Gastroesophageal sphincter (tissue), 4 donors: ENCODE measurements at regions not wholly inside any gene's neighbourhood (a gene's known extent, or its start where the extent isn't known, plus 50 kb on each side); places are given as distances from the start of the nearest gene placed in this dataset.

Experiments used
- ATAC-seq: fragments of 150-250 bp; one replicate; pipeline ENCODE4 v1.9.1; 2016; ENCODE audit warnings: mild to moderate bottlenecking, moderate library complexity
- H3K27ac ChIP-seq, 4 donors: fragments of 200-600 bp; sonication (generic) in 3 of 4; 1 replicate in 3 of 4; 2 replicates in 1 of 4; pipeline ENCODE4 v1.5.1; 2016 to 2019
- H3K27me3 ChIP-seq: fragments of 200-600 bp; sonication (generic); one replicate; pipeline ENCODE4 v1.5.1; 2019
- H3K36me3 ChIP-seq, 2 donors: fragments of 200-600 bp; sonication (generic); one replicate each; pipeline ENCODE4 v1.5.1; 2019; ENCODE audit warnings: control low read depth in 1 of 2
- H3K4me1 ChIP-seq, 3 donors: fragments of 200-600 bp; sonication (generic); 1 replicate in 2 of 3; 2 replicates in 1 of 3; pipeline ENCODE4 v1.5.1; 2016 to 2019; ENCODE audit warnings: control low read depth in 2 of 3
- H3K4me3 ChIP-seq, 2 donors: fragments of 200-600 bp; sonication (generic); one replicate each; pipeline ENCODE4 v1.5.1; 2019; ENCODE audit warnings: mild to moderate bottlenecking in 1 of 2, moderate library complexity in 1 of 2
- H3K9me3 ChIP-seq, 3 donors: fragments of 200-600 bp; sonication (generic); one replicate each; pipeline ENCODE4 v1.5.1; 2017 to 2019; ENCODE audit warnings: control low read depth in 2 of 3
- CTCF ChIP-seq, 4 experiments: fragments of 200-600 bp in 2 of 4; fragments of 450-650 bp in 2 of 4; sonication (generic) in 1 of 4; IDR thresholded peaks; one replicate each; pipeline ENCODE4 v1.5.1; 2017 to 2019; ENCODE audit warnings: antibody characterized with exemption in 4 of 4, mild to moderate bottlenecking in 2 of 4, moderate library complexity in 2 of 4
- EP300 ChIP-seq: sonication (generic); formaldehyde crosslinking; IDR thresholded peaks from one replicate; pipeline ENCODE4 v1.6.1; 2017; ENCODE audit warnings: antibody characterized with exemption, mild to moderate bottlenecking
- POLR2A ChIP-seq, 2 donors: fragments of 450-650 bp; IDR thresholded peaks; one replicate each; pipeline ENCODE4 v1.6.1; 2017; ENCODE audit warnings: antibody characterized with exemption in 2 of 2, mild to moderate bottlenecking in 2 of 2, moderate library complexity in 1 of 2
- POLR2AphosphoS5 ChIP-seq: sonication (generic); formaldehyde crosslinking; IDR thresholded peaks from one replicate; pipeline ENCODE4 v1.6.1; 2017; ENCODE audit warnings: antibody characterized with exemption
- WGBS, 2 donors: methylation state at CpG; one replicate each; pipeline ENCODE4 v1.1.5; 2018; ENCODE audit warnings: low coverage in 1 of 2; 5-methylcytosine and 5-hydroxymethylcytosine counted together

GRCh38 chr19:46953955-46954501 lies 65.6 kb upstream of the NPAS1 start:
- Histone ChIP-seq H3K4me3 (no peak overlapping the region), H3K9me3 (no peaks in the 10 kb centered on the region), H3K27me3 (no peaks in the 10 kb centered on the region), H3K36me3 (peaks cover 0 to 4% of the 10 kb centered on the region in 2 donors), H3K27ac (no peak overlapping the region), H3K4me1 (peaks cover 4 to 70% (median 20%) of the 10 kb centered on the region in 3 donors)
- TF ChIP-seq POLR2A (IDR thresholded peaks at IDR 0.05): no peak
- TF ChIP-seq CTCF (IDR thresholded peaks at IDR 0.05): no peak
- TF ChIP-seq EP300: no peak
- TF ChIP-seq POLR2AphosphoS5: no peak
- WGBS, 2 donors: 90 to 92% methylated on average over 3 to 4 of the region's 6 CpGs
- ATAC-seq: no peak

DNA sequence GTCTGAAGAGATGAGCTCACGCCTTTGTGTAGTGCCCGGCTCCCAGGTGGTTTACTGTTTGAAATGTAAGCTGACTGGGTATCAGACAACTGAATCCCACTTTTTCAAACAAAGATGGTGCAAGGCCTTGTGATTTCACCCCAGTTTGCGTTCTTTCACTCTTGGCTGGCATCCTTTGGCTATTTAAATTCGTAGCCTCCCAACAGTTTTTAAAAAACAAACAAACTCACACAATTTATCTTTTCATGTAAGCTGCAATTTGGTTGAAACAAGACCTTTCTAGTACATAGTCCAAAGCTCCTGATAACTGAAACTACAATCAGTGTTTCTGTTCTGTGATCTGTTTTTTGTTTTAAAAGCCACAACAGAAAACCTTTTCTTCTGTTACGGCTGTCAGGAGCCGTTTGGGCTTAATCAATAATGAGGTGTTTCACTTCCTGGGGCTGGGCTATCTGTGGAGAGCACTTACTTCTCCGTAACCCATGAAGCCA lies 65.1 kb upstream of the NPAS1 start:
- 83 to 88% methylated on average over 6 to 7 of the region's 7 CpGs for WGBS, 2 donors
- Histone ChIP-seq H3K36me3 (peaks cover 0 to 4% of the 10 kb centered on the region in 2 donors), H3K27ac (peak overlapping the region in 1 of 4 donors; percentile 4), H3K4me3 (no peak overlapping the region), H3K4me1 (peaks cover 4 to 68% (median 20%) of the 10 kb centered on the region in 3 donors), H3K9me3 (no peaks in the 10 kb centered on the region), H3K27me3 (no peaks in the 10 kb centered on the region)
- no peak for ATAC-seq
- TF ChIP-seq CTCF (IDR thresholded peaks at IDR 0.05) (no peak), POLR2AphosphoS5 (no peak), POLR2A (IDR thresholded peaks at IDR 0.05) (no peak), EP300 (no peak)

DNA sequence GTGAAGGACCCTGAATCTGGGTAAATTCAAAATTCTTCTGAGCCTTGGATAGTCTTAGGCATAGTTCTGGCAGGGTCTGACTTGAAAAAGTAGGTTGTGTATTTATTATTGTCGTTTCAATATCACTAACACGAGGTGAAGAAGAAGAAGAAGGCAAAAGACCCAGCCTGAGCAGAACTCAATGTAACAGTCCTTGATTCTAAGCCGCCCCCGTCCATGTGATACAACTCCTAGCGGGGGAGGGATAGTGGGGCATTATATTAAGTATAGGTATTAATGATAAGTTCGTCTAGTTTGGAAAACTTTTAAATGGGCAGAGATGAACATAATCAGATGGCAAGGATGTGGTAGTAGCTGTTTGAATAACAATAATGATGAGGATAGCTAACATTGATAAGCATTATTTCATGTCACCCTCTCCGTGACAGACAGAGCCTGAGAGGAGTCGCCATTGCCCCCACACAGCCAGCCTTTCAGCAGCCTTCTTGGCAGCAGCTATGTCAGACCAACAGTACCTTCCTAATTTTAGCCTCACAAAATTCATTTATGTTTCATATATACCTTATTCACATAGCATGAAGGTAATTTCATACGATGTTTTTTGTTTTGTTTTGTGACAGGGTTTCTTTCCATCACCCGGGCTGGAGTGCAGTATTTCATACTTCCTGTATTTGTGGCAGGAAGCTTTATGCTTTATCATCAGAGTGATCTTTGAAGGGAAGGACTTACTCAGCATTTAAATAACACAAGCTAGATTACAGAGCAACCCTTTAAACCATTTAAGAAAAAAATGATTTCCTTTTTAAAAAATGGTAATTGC lies 64.4 kb upstream of the NPAS1 start:
- peaks cover 4 to 62% (median 20%) of the 10 kb centered on the region in 3 donors for H3K4me1 ChIP-seq
- H3K4me3 ChIP-seq: no peak overlapping the region
- no peak for TF ChIP-seq POLR2A (IDR thresholded peaks at IDR 0.05)
- TF ChIP-seq EP300: no peak
- no peak for TF ChIP-seq CTCF (IDR thresholded peaks at IDR 0.05)
- TF ChIP-seq POLR2AphosphoS5: no peak
- H3K27me3 ChIP-seq: no peaks in the 10 kb centered on the region
- H3K36me3 ChIP-seq: peaks cover 0 to 4% of the 10 kb centered on the region in 2 donors
- H3K9me3 ChIP-seq: no peaks in the 10 kb centered on the region
- H3K27ac ChIP-seq: peak overlapping the region in 1 of 4 donors; percentile 4
- no peak for ATAC-seq
- WGBS, 2 donors: 49 to 70% methylated on average over 10 of the region's 10 CpGs

GRCh38 chr19:46955813-46956371 lies 63.7 kb upstream of the NPAS1 start:
- Histone ChIP-seq H3K9me3 (no peaks in the 10 kb centered on the region), H3K36me3 (peaks cover 0 to 4% of the 10 kb centered on the region in 2 donors), H3K27ac (no peak overlapping the region), H3K4me1 (peaks cover 4 to 55% (median 14%) of the 10 kb centered on the region in 3 donors), H3K27me3 (no peaks in the 10 kb centered on the region), H3K4me3 (no peak overlapping the region)
- ATAC-seq: no peak
- TF ChIP-seq CTCF (IDR thresholded peaks at IDR 0.05): no peak
- TF ChIP-seq POLR2A (IDR thresholded peaks at IDR 0.05): no peak
- no peak for TF ChIP-seq EP300
- no peak for TF ChIP-seq POLR2AphosphoS5
- 85 to 100% methylated on average over 2 to 4 of the region's 6 CpGs for WGBS, 2 donors
